ENCODE measurements at regions not wholly inside any gene's neighbourhood (a gene's known extent, or its start where the extent isn't known, plus 50 kb on each side); places are given as distances from the start of the nearest gene placed in this dataset.

DNA sequence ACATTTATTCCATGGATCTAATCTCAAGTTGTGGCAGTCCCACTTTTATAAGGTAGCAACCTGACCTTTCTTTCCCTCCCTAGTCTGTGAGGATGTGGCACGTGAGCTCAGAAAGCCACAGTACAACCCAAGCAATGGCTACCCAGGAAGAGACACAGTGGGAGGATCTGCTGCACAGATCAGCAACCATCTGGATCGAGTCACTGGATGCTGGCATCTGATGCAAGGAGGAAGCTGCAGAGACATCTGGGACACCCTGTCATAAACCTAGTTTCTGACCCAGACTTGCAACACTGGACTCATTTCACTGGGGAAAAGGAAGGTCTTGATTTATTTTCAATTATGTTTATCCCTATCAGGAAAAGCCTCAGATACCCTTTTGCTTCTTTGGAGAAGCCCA, 327.1 kb downstream of the PAPSS1 start:
- no peak for TF ChIP-seq EZH2 (IDR thresholded peaks at IDR 0.05; ENCODE audit: borderline replicate concordance, low read depth, low read length, severe bottlenecking)
- TF ChIP-seq, protein P1, sequence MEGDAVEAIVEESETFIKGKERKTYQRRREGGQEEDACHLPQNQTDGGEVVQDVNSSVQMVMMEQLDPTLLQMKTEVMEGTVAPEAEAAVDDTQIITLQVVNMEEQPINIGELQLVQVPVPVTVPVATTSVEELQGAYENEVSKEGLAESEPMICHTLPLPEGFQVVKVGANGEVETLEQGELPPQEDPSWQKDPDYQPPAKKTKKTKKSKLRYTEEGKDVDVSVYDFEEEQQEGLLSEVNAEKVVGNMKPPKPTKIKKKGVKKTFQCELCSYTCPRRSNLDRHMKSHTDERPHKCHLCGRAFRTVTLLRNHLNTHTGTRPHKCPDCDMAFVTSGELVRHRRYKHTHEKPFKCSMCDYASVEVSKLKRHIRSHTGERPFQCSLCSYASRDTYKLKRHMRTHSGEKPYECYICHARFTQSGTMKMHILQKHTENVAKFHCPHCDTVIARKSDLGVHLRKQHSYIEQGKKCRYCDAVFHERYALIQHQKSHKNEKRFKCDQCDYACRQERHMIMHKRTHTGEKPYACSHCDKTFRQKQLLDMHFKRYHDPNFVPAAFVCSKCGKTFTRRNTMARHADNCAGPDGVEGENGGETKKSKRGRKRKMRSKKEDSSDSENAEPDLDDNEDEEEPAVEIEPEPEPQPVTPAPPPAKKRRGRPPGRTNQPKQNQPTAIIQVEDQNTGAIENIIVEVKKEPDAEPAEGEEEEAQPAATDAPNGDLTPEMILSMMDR (IDR thresholded peaks at IDR 0.05; ENCODE audit: borderline replicate concordance, extremely low read depth, low read length, poor library complexity, severe bottlenecking): no peak
